DND-41 (cell line): ENCODE measurements at regions not wholly inside any gene's neighbourhood (a gene's known extent, or its start where the extent isn't known, plus 50 kb on each side); places are given as distances from the start of the nearest gene placed in this dataset.

ENCODE experiments used
- CTCF ChIP-seq: IDR thresholded peaks from 2 replicates; pipeline ENCODE4 v1.5.1; 2012; ENCODE audit warnings: borderline replicate concordance, low read length, moderate library complexity, mild to moderate bottlenecking; ENCODE audit not compliant: poor library complexity, severe bottlenecking; ENCODE audit errors: extremely low read depth
- EZH2 ChIP-seq: IDR thresholded peaks from 3 replicates; pipeline ENCODE4 v1.6.1; 2012; ENCODE audit warnings: borderline replicate concordance, low read depth, mild to moderate bottlenecking, moderate library complexity, low read length, inconsistent platforms; ENCODE audit not compliant: severe bottlenecking

- no peak for TF ChIP-seq CTCF
- no peak for TF ChIP-seq EZH2
These were observed 295.0 kb downstream of the PCDH7 start for GRCh38 chr4:31015123-31015522.
